ENCODE measurements at regions not wholly inside any gene's neighbourhood (a gene's known extent, or its start where the extent isn't known, plus 50 kb on each side); places are given as distances from the start of the nearest gene placed in this dataset.

DNA sequence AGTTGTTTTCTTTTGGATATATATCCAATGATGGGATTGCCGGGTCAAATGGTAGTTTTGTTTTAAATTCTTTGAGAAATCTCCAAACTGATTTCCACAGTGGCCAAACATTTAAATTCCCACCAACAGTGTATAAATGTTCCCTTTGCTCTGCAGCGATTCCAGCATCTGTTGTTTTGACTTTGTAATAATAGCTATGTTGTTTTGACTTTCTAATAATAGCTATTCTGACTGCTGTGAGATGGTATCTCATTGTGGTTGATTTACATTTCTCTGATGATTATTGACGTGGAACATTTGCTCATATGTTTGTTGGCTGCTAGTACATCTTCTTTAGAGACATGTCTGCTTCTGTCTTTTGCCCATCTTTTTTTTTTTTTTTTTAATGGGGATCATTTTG lies 332.2 kb upstream of the GBE1 start:
- TF ChIP-seq, protein P1, sequence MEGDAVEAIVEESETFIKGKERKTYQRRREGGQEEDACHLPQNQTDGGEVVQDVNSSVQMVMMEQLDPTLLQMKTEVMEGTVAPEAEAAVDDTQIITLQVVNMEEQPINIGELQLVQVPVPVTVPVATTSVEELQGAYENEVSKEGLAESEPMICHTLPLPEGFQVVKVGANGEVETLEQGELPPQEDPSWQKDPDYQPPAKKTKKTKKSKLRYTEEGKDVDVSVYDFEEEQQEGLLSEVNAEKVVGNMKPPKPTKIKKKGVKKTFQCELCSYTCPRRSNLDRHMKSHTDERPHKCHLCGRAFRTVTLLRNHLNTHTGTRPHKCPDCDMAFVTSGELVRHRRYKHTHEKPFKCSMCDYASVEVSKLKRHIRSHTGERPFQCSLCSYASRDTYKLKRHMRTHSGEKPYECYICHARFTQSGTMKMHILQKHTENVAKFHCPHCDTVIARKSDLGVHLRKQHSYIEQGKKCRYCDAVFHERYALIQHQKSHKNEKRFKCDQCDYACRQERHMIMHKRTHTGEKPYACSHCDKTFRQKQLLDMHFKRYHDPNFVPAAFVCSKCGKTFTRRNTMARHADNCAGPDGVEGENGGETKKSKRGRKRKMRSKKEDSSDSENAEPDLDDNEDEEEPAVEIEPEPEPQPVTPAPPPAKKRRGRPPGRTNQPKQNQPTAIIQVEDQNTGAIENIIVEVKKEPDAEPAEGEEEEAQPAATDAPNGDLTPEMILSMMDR (IDR thresholded peaks at IDR 0.05): no peak
- no peak for TF ChIP-seq POLR2A (IDR thresholded peaks at IDR 0.05)

Measured in Peyer's patch (tissue), 4 donors.